IMR-90 (cell line): ENCODE measurements at regions not wholly inside any gene's neighbourhood (a gene's known extent, or its start where the extent isn't known, plus 50 kb on each side); places are given as distances from the start of the nearest gene placed in this dataset.
"Not testable (repeated sequence)": the region's sequence is repeated elsewhere in the genome, so short reads cannot be mapped to it uniquely, and the experiment has no call there.

Source experiments
- ATAC-seq: fragments of 200-7000 bp; cut with Tn5 transposase; 2 replicates; pipeline ENCODE4 v1.9.1; 2020; ENCODE audit warnings: low read depth, mild to moderate bottlenecking, moderate library complexity
- BruUV-seq: library from RNA; stranded (reverse); fragments of 400-500 nt; replicated peaks from 2 replicates; lab custom pipeline; 2021; lab: Mats Ljungman, UMichigan
- CTCF ChIA-PET: fragments of 300-600 bp; formaldehyde crosslinking; extraction: SDS; loops from one replicate; lab custom pipeline; 2021; ENCODE audit warnings: antibody characterized with exemption; lab: Yijun Ruan, JAX
- POLR2A ChIA-PET: fragments of 300-600 bp; sonication (Branson Sonifier 250); formaldehyde crosslinking; loops from one replicate; lab custom pipeline; 2022; ENCODE audit warnings: antibody characterized with exemption; ENCODE audit not compliant: unreplicated experiment; lab: Charles Lee
- DNase-seq: peaks from one replicate; pipeline ENCODE4 v3.0.0; 2013
- H2AFZ ChIP-seq: replicated peaks from 2 replicates; pipeline ENCODE3; 2013; ENCODE audit warnings: low read length, mild to moderate bottlenecking; ENCODE audit not compliant: poor library complexity
- H2AK5ac ChIP-seq: 2 replicates; pipeline ENCODE4 v1.6.1; 2013; ENCODE audit warnings: low read depth, low read length, inconsistent platforms
- H2AK9ac ChIP-seq: replicated peaks from 2 replicates; pipeline ENCODE3; 2013; ENCODE audit warnings: mild to moderate bottlenecking, low read depth, low read length, moderate library complexity; ENCODE audit not compliant: poor library complexity
- H2BK120ac ChIP-seq: 2 replicates; pipeline ENCODE4 v1.6.1; 2013; ENCODE audit warnings: low read depth, low read length, inconsistent platforms
- H2BK15ac ChIP-seq: 3 replicates; pipeline ENCODE4 v1.6.1; 2013; ENCODE audit warnings: low read depth, low read length, inconsistent platforms
- H2BK20ac ChIP-seq: 2 replicates; pipeline ENCODE4 v1.6.1; 2013; ENCODE audit warnings: low read depth, mild to moderate bottlenecking, inconsistent platforms, low read length, moderate library complexity
- H2BK5ac ChIP-seq: 2 replicates; pipeline ENCODE4 v1.6.1; 2013; ENCODE audit warnings: mild to moderate bottlenecking, low read depth, low read length, inconsistent platforms; ENCODE audit not compliant: poor library complexity, severe bottlenecking
- H3K14ac ChIP-seq: replicated peaks from 2 replicates; pipeline ENCODE4 v1.6.1; 2013; ENCODE audit warnings: low read depth, low read length, inconsistent platforms
- H3K18ac ChIP-seq: 2 replicates; pipeline ENCODE4 v1.6.1; 2013; ENCODE audit warnings: low read depth, low read length, control low read depth
- H3K23ac ChIP-seq: 2 replicates; pipeline ENCODE4 v1.6.1; 2013; ENCODE audit warnings: low read depth, low read length, inconsistent platforms
- H3K27ac ChIP-seq: 2 replicates; pipeline ENCODE4 v1.5.1; 2013; ENCODE audit warnings: mild to moderate bottlenecking, control low read depth, low read length; ENCODE audit not compliant: insufficient read depth
- H3K27me3 ChIP-seq: 2 replicates; pipeline ENCODE4 v1.6.1; 2013; ENCODE audit warnings: low read length; ENCODE audit not compliant: control insufficient read depth, insufficient read depth
- H3K36me3 ChIP-seq: 2 replicates; pipeline ENCODE4 v1.6.1; 2013; ENCODE audit warnings: low read length, mixed read lengths; ENCODE audit not compliant: control insufficient read depth, insufficient read depth
- H3K4ac ChIP-seq: 2 replicates; pipeline ENCODE4 v1.6.1; 2013; ENCODE audit warnings: low read depth, low read length, inconsistent platforms
- H3K4me1 ChIP-seq: 2 replicates; pipeline ENCODE4 v1.6.1; 2013; ENCODE audit warnings: low read length, mixed read lengths; ENCODE audit not compliant: control insufficient read depth, insufficient read depth
- H3K4me2 ChIP-seq: 2 replicates; pipeline ENCODE4 v1.6.1; 2013; ENCODE audit warnings: low read depth, mild to moderate bottlenecking, control low read depth, low read length, moderate library complexity
- H3K4me3 ChIP-seq: 2 replicates; pipeline ENCODE4 v1.5.1; 2013; ENCODE audit warnings: low read depth, mild to moderate bottlenecking, control low read depth, low read length, moderate library complexity; ENCODE audit not compliant: insufficient read depth
- H3K56ac ChIP-seq: 2 replicates; pipeline ENCODE4 v1.6.1; 2013; ENCODE audit warnings: low read length, inconsistent platforms; ENCODE audit not compliant: insufficient read depth; ENCODE audit errors: extremely low read depth
- H3K79me1 ChIP-seq, 2 experiments: 2 replicates each; pipeline ENCODE4 v1.6.1; 2013; ENCODE audit warnings: low read length in 2 of 2, inconsistent platforms in 1 of 2, low read depth in 1 of 2
- H3K9ac ChIP-seq: 2 replicates; pipeline ENCODE4 v1.6.1; 2013; ENCODE audit warnings: low read depth, low read length, control low read depth
- H3K9me1 ChIP-seq: 2 replicates; pipeline ENCODE4 v1.6.1; 2013; ENCODE audit warnings: low read length, inconsistent platforms; ENCODE audit not compliant: insufficient read depth
- H3K9me3 ChIP-seq: 2 replicates; pipeline ENCODE4 v1.6.1; 2013; ENCODE audit warnings: low read length; ENCODE audit not compliant: control insufficient read depth, insufficient read depth
- H4K20me1 ChIP-seq: 2 replicates; pipeline ENCODE4 v1.6.1; 2013; ENCODE audit warnings: low read length, inconsistent platforms; ENCODE audit not compliant: insufficient read depth
- H4K5ac ChIP-seq: 2 replicates; pipeline ENCODE4 v1.6.1; 2013; ENCODE audit warnings: mild to moderate bottlenecking, low read depth, low read length, control low read depth
- H4K8ac ChIP-seq, 2 experiments: 2 replicates each; pipeline ENCODE4 v1.6.1; 2013; ENCODE audit warnings: low read depth in 2 of 2, low read length in 2 of 2, control low read depth in 1 of 2, inconsistent platforms in 1 of 2
- H4K91ac ChIP-seq: 2 replicates; pipeline ENCODE4 v1.6.1; 2013; ENCODE audit warnings: low read depth, low read length, inconsistent platforms; ENCODE audit not compliant: insufficient read depth
- CEBPB ChIP-seq: IDR thresholded peaks from 2 replicates; pipeline ENCODE4 v1.6.1; 2012; ENCODE audit warnings: low read depth, low read length, improper control_type of control experiment
- MXI1 ChIP-seq: IDR thresholded peaks from 2 replicates; pipeline ENCODE4 v1.6.1; 2012; ENCODE audit warnings: low read depth, mild to moderate bottlenecking, low read length, moderate library complexity, borderline replicate concordance
- NFE2L2 ChIP-seq: fragments of 150-350 bp; IDR thresholded peaks from 2 replicates; pipeline ENCODE4 v1.6.1; 2016; ENCODE audit warnings: low read depth, mild to moderate bottlenecking, low read length
- POLR2A ChIP-seq: IDR thresholded peaks from 2 replicates; pipeline ENCODE4 v1.6.1; 2012; ENCODE audit warnings: mild to moderate bottlenecking, low read depth, low read length
- RAD21 ChIP-seq: IDR thresholded peaks from 2 replicates; pipeline ENCODE4 v1.6.1; 2012; ENCODE audit warnings: low read length, improper control_type of control experiment
- RCOR1 ChIP-seq: IDR thresholded peaks from 2 replicates; pipeline ENCODE4 v1.6.1; 2012; ENCODE audit warnings: mild to moderate bottlenecking, low read length, improper control_type of control experiment; ENCODE audit not compliant: insufficient replicate concordance
- WGBS, 2 experiments: methylation state at CpG; one replicate each; pipeline versions ENCODE4 v1.1.5 to v1.1.7; 2013; ENCODE audit warnings: missing lambda C conversion rate in 2 of 2; ENCODE audit not compliant: insufficient read length in 1 of 2; ENCODE audit errors: extremely low coverage in 2 of 2; 5-methylcytosine and 5-hydroxymethylcytosine counted together
- dilution Hi-C: fragments of 300-500 bp; cut with HindIII; formaldehyde crosslinking; loops from one replicate; pipeline ENCODE4 v1.14.3; 2018; ENCODE audit warnings: low sequenced_read_pairs; ENCODE audit not compliant: unreplicated experiment
- in situ Hi-C: fragments of 300-500 bp; cut with MboI; formaldehyde crosslinking; loops from 3 replicates; pipeline ENCODE4 v1.14.3; 2019; ENCODE audit warnings: low sequenced_read_pairs, inconsistent platforms, mixed read lengths
- intact Hi-C: fragments of 100-400 bp; cut with micrococcal nuclease; formaldehyde crosslinking; loops from 2 replicates; pipeline ENCODE4 v1.10.0; 2022

GRCh38 chr12:119932921-119933320 is 55.8 kb upstream of the CIT start:
- Histone ChIP-seq H3K56ac (no peak overlapping the region), H4K8ac (no peak overlapping the region), H3K4me1 (no peaks in the 10 kb centered on the region), H2BK20ac (no peak overlapping the region), H4K20me1 (no peaks in the 10 kb centered on the region), H4K5ac (no peak overlapping the region), H2BK5ac (no peak overlapping the region), H4K91ac (no peak overlapping the region), H3K9me1 (no peaks in the 10 kb centered on the region), H3K4ac (no peak overlapping the region), H2AK9ac (no peak overlapping the region), H3K9ac (no peak overlapping the region), H2BK15ac (no peak overlapping the region), H3K4me2 (no peak overlapping the region), H3K4me3 (no peak overlapping the region), H3K27me3 (peaks cover 6% of the 10 kb centered on the region), H2AK5ac (no peak overlapping the region), H2AFZ (no peak overlapping the region), H3K9me3 (no peaks in the 10 kb centered on the region), H3K18ac (no peak overlapping the region), H2BK120ac (no peak overlapping the region), H3K36me3 (no peaks in the 10 kb centered on the region), H3K14ac (no peak overlapping the region), H3K27ac (no peak overlapping the region), H3K23ac (no peak overlapping the region), H3K79me1 (no peaks in the 10 kb centered on the region)
- ATAC-seq, result no peak
- ChIA-PET POLR2A (no interaction called here), CTCF (no interaction called here)
- intact Hi-C loops (no loop called here), in situ Hi-C loops (no loop called here), dilution Hi-C loops (no loop called here)
- DNase-seq, result no peak
- no TSS peak for BruUV-seq
- WGBS, 2 experiments, result 50% methylated on average over 1 of the region's 3 CpGs; no CpG with 5 or more reads in 1 of the 2 experiments
- TF ChIP-seq RAD21, result no peak
- TF ChIP-seq RCOR1, result no peak
- TF ChIP-seq MXI1, result no peak
- no peak for TF ChIP-seq POLR2A
- no peak for TF ChIP-seq NFE2L2
- TF ChIP-seq CEBPB, result no peak

- H4K8ac ChIP-seq, H3K4ac ChIP-seq, H2BK120ac ChIP-seq, H3K14ac ChIP-seq, H2AK9ac ChIP-seq, H3K27me3 ChIP-seq, dilution Hi-C loops, POLR2A ChIA-PET, H3K9me1 ChIP-seq, in situ Hi-C loops, DNase-seq, H4K91ac ChIP-seq, CTCF ChIA-PET, ATAC-seq, intact Hi-C loops, H3K18ac ChIP-seq, BruUV-seq, H3K56ac ChIP-seq, H2BK5ac ChIP-seq, H3K27ac ChIP-seq, H3K4me1 ChIP-seq, H2AK5ac ChIP-seq, H3K4me3 ChIP-seq, H3K23ac ChIP-seq, H3K9me3 ChIP-seq, H2BK20ac ChIP-seq, H3K9ac ChIP-seq, H4K5ac ChIP-seq, H3K4me2 ChIP-seq, H3K36me3 ChIP-seq, H2BK15ac ChIP-seq, H4K20me1 ChIP-seq, H2AFZ ChIP-seq, H3K79me1 ChIP-seq: not testable (repeated sequence)
- WGBS, 2 experiments, result no CpG with 5 or more reads among the region's 10 CpGs
These were observed 54.3 kb upstream of the BICDL1 start for GRCh38 chr12:119934780-119935179.
